ENCODE measurements at regions not wholly inside any gene's neighbourhood (a gene's known extent, or its start where the extent isn't known, plus 50 kb on each side); places are given as distances from the start of the nearest gene placed in this dataset.
"Not testable (repeated sequence)": the region's sequence is repeated elsewhere in the genome, so short reads cannot be mapped to it uniquely, and the experiment has no call there.

DNA sequence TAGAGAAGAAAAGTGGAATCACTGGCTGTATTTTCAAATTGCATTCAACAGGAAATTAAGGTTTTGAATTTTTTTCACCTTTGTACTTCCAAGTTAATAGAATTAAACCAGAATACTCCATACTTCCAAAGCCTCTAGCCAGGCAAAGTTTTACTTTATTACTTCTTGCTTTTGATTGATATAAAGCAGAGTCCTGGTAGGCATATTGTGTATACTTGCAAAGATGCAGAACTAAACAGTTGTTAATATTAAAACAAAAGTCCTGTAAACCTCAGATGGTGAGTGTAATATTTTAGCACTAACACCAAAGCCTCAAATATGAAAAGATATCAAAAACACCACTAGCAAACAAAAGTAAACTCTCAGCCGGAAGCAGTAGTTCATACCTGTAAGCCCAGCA lies 107.2 kb upstream of the C2CD4B start:
- no peak for DNase-seq

DNA sequence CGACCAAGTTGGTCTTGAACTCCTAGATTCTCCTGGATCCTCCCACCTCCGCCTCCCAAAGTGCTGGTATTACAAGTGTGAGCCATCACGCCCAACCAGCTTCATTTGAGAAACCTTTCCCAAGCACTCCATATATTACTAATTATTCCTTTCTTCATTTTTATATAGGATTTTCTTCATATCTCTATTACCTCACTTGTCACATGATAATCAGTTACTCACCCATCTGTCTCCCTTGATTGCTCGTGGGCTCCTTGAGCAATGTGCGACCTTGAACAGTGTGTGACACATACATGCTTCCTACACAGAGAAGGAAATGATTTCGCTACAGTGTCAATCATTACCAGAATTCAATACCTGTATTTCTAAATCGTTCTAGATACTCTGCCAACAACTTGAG lies 110.7 kb upstream of the C2CD4B start:
- no peak for DNase-seq

DNA sequence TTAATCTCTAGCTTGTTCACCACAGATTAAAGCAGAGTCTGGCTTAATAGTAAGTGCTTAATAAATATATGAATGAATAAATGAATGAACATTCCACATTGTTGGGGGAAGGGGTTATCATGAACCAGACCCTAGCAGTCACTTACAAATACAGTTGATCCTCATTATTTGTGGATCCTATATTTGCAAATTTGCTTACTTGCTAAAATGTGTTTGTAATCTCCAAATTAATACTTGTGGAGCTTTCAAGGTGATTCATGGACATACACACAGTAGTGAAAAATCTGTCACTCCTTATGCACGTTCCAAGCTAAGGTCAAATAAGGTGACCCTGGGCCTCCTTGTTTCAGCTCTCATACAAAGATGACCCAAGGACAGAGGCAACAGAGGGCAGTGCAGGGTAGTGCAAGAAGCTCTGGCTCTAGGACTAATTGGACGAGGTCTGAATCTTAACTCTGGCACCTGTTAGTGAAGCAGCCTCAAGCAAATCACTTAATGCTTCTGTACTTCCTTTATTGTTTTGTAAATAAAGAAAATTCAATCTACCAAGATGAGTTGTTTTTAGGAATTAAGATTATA lies 112.8 kb upstream of the C2CD4B start:
- no peak for DNase-seq

DNA sequence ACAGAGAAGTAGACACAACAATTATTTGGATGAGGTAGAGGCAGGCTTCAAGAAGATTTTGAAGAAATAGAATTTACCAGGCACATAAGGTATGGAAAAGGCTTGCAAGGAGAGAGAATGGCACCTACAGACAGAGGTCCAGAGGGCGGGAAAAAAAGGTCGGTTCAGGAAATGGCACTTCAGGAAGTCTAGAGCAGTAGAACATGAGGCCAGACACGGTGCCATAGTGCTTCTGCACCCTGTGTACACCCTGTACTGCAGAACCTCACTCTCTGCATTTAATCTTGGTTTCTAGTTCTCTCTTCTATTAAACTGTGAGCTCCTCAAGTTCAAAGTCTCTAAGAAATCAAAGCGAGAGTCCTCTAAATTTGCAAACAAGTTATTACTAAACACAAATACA lies 113.4 kb upstream of the C2CD4B start:
- DNase-seq: no peak

DNA sequence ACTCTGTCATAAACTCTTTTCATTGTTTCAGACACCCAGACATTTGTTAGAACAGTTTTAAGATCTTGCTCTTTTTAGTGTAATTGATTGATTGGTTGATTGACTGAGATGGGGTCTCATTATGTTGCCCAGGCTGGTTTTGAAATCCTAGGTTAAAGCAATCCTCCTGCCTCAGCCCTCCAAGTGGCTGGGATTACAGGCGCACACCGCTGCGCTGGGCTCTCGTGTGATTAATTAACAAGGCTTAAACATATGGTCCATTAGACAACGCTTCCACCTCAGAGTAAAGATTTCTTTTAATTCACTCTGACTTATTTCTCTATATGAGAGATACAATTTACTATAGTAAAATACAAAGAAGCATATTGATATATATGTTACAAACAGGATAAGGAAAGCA lies 114.0 kb upstream of the C2CD4B start:
- DNase-seq: no peak

DNA sequence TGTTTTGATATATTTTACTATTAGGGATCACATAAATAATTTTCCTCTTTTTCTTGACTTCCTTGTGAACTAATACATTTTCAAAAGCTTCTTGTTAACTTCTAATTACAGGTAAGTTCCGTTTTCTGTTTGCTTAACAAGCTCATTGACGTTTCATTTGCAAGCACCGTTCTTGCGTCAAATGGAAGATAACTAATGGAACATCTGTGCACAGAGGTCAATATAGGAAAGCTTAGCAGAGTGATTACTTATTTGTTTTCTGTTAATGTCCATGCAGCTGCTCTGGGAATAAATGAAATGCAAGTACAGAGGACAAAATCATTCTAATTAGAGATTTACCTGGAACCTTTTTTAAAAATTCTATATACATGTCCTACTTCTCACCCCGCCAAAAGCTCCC lies 115.5 kb upstream of the C2CD4B start:
- DNase-seq: no peak

DNA sequence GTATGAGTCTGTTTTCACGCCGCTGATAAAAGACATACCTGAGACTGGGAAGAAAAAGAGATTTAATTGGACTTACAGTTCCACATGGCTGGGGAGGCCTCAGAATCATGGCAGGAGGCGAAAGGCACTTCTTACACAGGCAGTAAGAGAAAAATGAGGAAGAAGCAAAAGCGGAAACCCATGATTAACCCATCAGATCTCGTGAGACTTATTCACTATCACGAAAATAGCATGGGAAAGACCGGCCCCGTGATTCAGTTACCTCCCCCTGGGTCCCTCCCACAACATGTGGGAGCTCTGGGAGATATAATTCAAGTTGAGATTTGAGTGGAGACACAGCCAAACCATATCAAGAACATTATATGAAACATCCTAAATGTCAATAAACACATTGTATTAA lies 116.7 kb upstream of the C2CD4B start:
- DNase-seq: not testable (repeated sequence)

DNA sequence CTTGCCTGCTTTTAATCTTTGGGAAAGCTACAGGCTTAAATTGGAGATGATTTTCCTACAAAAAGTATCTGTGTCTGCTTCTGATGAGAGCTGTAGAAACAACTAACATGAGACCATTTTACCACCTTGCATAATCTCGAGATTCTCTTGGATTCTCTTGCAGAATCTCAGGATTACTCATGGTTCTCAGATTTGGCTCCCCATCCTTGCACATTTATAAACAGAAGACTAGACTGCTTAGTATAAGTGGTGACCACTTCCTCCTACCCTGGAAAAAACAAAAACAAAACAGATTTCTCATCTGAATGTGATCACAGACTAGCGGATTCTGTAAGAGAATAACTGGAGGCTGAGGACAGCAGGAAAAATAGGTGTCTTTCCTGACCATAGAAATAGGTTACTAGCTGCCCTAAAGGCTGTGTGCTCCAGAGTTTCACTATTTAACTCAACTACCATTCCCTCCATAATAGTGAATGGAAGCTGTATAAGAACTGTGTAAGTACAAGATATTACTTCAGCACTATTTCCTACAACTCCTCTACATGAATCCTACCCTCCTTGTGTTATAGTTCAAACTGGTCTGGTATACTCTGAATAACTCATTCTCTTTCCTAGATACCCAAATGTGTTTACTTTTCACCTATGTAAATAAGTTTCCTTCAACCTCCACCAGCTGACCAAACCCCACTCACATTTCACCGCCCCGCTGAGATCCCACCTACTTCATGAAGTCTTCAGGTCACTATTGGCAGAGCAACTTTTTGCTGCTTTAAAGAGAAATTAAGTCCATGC lies 122.2 kb upstream of the C2CD4B start:
- no peak for DNase-seq

DNA sequence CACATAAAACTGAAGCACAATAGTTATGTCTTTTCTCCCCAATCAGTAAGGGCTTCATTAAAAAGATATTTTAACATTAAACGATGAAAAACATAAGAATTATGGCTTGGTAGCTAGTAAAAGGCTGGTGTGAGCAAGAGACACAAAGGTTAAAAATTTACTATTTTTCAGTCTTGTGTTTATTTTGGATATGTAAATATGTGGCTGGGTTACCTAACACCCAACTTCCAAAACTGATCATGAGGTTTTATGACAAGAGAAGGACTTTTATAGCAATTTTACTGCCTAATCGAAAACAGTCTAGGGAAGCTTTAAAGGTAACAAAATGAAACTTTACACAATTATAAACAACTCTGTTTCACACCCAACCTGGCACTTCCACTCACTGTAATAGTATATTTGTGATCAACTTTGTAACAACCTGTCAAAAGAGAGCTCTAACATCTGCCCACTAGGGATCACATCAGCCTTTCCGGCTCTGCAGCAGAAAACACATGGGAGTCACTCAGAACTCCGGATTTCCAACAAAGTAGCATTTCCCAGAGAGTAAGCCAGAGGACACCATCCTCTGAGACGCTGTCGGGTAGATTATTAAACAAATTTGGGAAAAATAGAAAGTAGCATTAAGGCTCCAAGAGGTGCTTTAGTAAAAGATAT lies 123.4 kb upstream of the C2CD4B start:
- DNase-seq: no peak

DNA sequence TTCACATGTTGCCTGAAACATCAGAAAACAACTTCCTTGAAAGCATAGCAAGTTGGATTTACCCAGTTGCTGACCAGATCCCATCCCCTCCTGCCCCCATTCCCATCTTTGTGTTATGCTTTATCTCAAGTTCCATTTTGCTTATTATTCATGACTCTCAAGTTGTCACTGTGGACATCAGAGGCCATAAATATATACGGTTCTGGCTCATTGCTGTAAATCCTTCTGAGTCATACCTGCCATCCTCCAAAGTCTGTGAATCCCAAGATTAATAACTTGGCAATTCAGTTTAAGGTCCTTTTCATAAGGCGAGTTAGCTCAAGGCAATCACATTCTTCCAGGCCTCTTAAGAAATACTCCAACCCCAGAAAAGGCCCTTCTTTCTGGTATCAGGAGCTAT lies 126.2 kb upstream of the C2CD4B start:
- no peak for DNase-seq

DNA sequence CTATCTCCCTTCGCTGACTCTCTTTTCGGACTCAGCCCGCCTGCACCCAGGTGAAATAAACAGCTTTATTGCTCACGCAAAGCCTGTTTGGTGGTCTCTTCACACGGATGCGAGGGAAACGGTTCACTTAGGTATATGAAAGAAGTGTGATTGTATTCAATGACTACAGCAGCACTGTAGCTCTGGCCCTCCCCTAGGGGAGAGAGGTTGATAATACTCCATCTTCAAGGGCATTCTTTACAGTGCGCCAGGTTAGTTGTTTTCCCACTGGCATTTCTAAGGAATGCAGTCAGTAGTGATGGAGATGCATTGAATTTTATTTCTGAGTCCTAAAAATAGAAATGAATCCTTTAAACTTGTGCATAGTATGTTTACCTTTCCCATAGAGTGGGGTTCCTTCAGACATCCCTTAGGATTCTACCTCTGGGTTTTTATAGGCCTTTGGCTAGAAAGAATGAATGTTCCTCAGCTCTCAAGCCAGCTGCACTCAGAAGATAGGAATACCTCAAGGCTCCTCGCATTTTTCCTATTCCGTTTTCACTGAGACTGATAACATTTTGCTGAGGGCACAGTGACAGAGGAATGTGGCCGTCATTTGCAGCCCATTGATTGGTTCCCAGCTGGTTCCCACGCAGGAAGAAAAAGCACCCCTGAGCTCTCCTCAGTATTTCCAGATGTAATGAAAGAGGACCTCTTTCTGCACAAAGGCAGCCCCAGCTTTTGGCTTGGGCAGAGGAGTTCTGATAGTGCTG lies 131.8 kb upstream of the C2CD4B start:
- DNase-seq: no peak

DNA sequence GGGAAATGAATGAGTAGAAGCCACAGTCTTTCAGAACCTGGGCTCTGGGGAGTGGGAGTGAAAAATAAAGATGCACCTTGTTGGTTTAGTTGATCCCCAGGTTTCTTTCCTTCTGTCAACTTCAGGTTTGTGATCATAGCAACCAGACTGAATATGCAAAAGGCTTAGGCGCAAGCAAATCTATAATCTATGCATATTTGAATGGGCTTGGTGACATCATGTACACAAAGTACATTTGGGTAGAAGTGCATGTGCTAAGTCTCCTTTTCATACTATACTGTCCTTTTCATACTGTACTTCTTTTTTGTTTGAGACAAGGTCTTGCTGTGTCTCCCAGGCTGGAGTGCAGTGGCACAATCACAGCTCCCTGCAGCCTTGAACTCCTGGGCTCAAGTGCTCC lies 132.4 kb upstream of the C2CD4B start:
- no peak for DNase-seq

DNA sequence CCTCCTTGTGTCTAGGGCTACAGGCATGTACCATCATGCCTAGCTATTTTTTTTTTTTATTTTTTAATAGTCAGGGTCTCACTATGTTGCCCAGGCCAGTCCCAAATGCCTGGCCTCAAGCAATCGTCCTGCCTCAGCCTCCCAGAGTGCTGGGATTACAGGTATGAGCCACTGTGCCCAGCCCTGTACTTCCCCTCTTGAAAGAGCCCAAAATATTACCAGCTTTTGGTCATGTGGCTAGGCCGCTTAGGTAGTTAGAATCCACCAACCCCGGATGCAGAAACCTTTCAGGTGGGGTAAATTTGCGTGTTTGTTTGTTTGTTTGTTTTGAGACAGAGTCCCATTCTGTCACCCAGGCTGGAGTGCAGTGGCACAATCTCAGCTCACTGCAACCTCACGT lies 132.8 kb upstream of the C2CD4B start:
- no peak for DNase-seq

DNA sequence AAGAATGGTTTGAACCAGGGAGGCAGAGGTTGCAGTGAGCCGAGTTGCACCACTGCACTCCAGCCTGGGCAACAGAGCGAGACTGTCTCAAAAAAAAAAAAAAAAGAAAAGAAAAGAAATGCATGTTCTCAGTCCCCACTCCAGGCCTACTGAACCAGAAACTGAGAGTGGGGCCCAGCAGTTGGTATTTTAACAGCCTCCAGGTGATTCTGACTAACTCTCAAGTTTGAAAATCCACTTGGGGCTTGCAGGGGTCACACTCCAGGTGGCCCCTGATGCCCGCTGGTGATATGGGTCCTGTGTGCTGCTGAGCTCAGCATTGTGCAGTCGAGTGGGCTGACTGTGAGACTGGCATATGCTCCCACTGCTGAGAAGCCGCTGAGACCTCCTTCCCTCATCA lies 133.7 kb upstream of the C2CD4B start:
- no peak for DNase-seq

DNA sequence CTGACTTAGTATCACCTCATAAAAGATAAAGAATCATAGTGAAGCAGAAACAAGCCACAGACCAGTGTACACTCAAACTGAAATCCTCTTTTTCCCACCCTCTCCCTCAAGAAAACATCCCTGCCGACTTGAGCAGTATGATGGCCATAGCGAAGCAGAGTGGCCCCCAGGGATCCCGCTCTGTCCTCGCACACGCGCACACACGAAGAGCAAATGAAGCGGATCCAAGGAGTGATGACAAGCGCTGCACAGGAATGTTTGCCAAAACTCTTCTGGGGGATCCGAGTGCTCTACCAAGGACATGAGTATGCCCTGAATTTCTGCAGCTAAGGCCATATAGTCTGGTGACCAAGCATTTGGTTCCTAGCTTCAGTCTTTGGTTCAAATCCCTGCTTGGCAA lies 134.5 kb upstream of the C2CD4B start:
- no peak for DNase-seq

DNA sequence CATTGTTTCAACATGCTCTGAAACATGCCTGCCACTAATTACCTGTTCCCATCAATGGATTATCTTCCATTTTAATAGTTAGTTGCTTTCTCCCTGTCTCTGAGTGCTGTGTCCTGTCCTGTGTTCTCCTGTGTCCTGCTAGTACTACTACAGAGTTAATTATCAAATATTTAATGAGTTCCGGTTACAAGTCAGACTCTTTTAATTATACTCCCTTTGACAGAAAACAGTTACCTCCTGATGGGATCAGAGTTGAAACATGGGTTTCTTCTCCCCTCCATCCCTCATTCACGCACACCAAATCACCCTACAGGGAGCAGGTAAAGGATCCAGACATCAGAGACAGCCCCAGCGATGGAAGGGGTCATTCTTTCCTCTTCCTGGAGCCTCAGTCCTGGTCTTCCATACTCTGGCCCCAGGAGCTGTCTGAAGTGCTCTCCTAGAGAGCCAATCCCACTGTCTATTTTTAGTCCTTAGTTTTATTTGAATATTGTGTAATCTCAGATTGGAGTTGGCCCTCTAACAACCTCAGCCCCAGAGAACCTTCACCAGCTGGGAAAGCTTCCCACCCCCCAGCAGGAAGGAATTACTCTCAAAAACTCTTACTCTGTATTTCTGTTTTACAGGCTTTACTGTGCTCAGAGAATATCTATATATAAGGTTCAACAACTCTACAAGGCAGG lies 137.0 kb upstream of the C2CD4B start:
- DNase-seq: no peak

DNA sequence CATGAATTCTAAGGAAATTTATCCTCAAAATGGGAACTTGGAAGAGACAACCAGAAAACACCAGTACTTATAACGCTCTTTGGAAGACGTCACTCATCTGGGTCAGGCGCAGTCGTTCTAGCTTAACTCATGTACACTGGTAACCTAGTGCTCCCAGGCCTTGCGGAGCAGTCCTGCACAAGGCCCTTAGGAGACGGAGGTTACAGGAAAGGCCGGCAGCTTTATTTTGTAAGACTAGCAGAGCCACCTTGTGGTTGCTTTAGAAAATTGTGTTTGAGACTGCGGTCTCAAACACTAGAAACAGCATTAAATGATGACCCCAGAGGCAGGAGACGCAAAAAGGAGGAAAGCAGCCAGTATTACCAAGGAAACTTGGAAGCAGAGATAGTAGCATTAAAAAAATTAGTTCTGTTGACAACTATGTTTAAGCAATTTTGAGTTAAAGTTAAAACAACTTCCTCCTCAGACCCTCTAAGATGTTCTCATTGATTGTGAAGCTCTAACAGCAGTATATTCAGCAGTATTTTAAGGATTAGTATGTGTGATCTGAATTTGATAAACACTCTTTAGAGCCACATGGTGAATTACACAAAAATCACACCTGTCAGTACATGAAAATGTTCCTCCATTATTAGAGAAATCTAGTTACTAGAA lies 141.9 kb upstream of the C2CD4B start:
- peak; percentile 56 for DNase-seq

DNA sequence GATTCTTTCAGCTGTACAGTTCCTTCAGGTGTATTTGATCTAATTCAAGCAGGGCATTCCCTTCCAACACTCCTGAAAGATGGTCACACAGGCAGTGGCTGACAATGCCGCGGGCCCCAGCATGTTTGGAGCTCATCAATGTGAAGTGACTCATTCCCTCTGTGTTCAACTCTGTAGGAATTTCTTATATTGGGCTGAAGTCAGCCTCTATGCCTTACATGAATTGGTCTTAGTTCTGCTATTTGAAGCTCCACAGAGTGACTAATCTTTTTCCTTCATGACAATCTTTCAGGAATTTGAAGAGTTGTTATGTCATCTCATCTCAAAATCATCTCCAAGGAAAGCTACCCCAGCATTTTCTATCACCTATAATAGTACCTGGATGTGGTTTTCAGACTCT lies 142.5 kb upstream of the C2CD4B start:
- DNase-seq: no peak

DNA sequence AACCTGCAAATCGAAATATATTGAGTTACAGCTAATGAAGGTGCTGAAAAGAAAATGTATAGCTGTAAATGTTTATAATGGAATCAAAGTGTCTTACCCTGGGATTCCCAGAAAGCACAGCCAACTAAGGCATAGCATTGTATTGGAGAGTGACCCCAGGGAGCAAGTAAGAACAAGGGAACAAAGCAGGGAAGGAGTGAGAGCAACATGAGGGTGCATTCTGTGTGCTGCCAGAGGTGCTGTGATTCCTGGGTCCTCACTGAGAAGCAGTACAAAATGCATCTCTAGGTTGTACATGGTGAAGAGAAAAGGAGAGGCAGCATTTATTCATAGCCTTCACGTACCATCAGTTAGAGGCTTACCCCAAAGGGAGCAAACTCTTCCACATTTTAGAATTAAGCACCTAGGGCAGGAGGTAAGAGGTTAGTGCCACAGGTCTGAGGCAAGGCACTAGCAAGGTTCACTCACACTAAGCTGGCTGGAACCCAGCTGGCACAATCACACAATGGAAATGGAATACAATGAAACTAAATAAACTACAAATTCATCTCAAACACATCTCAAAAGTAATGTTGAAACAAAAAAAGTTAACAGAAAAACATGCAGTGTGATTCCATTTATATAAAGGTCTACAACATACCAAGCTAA lies 151.5 kb upstream of the C2CD4B start:
- DNase-seq: no peak

DNA sequence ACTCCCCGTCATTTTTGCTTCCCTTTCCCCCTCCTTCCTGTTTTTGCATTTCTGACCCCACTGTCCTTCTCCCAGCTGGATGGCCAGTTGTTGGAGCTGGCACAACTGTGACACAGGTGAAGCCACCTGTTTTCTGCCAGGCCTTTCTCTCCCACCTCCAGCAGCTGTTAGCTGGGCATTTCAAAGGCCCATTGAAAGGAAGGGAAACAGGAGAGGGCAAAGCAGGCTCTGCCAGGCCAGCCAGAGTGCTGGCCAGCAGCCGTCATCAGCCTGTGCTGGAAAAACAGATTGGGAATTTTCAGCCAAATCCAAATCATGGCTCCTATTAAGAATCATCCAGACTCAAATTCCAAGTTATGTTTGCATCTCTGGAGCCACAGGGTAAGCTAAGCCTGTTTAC lies 155.2 kb upstream of the C2CD4B start:
- peak; percentile 15 for DNase-seq

DNA sequence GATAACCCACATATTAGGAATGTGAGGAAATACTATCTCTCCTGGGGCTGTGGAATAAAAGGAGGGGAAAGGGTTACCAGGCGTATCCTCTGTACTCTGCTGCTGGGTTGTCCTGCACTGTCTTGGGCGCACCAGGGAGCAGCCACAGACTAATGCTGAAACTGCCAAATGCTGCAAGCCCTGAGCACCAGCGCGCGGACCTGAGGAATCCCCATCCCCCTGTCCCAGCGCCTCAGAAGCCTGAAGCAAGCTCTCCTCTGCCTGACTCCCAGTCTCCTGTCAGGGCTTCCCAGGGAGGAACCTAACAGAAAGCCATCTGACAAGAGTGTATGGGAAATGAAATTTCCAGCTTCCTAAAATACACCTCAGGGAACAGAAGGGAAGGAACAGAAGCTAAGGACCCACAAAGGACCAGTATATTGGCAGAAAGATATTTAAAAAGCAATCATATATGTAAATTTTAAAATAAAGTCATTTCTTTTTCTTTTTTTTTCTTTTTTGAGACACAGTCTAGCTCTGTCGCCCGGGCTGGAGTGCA lies 158.3 kb upstream of the C2CD4B start:
- DNase-seq: no peak

All from hindlimb muscle (tissue), 1 donor.